Esophagus muscularis mucosa (tissue), 4 donors: ENCODE measurements at regions not wholly inside any gene's neighbourhood (a gene's known extent, or its start where the extent isn't known, plus 50 kb on each side); places are given as distances from the start of the nearest gene placed in this dataset.

Experiments used
- DNase-seq: peaks from one replicate; pipeline ENCODE4 v3.0.0-alpha.2; 2017; ENCODE audit errors: extremely low spot score
- H3K27ac ChIP-seq, 4 donors: fragments of 200-600 bp; sonication (generic); replicated peaks in 1 of 4; 1 replicate in 3 of 4; 2 replicates in 1 of 4; pipeline ENCODE4 v1.5.1; 2016 to 2019; ENCODE audit warnings: mild to moderate bottlenecking in 1 of 4
- H3K27me3 ChIP-seq, 4 donors: fragments of 200-600 bp; sonication (generic); one replicate each; pipeline versions ENCODE4 v1.5.1 to v1.6.0; 2016 to 2019
- H3K36me3 ChIP-seq, 4 donors: fragments of 200-600 bp; sonication (generic); one replicate each; pipeline ENCODE4 v1.5.1; 2016 to 2019
- H3K4me1 ChIP-seq, 4 donors: fragments of 200-600 bp; sonication (generic); one replicate each; pipeline ENCODE4 v1.5.1; 2016 to 2019
- H3K4me3 ChIP-seq, 4 donors: fragments of 200-600 bp; sonication (generic); 1 replicate in 2 of 4; 2 replicates in 2 of 4; pipeline ENCODE4 v1.5.1; 2016 to 2019; ENCODE audit warnings: mild to moderate bottlenecking in 4 of 4, moderate library complexity in 1 of 4
- H3K9me3 ChIP-seq, 4 donors: fragments of 200-600 bp; sonication (generic); 1 replicate in 3 of 4; 2 replicates in 1 of 4; pipeline ENCODE4 v1.5.1; 2016 to 2019
- EP300 ChIP-seq: sonication (generic); formaldehyde crosslinking; IDR thresholded peaks from one replicate; pipeline ENCODE4 v1.6.1; 2017; ENCODE audit warnings: antibody characterized with exemption
- POLR2A ChIP-seq: fragments of 450-650 bp; IDR thresholded peaks from one replicate; pipeline ENCODE4 v1.6.1; 2017; ENCODE audit warnings: antibody characterized with exemption, moderate library complexity, mild to moderate bottlenecking, low read depth
- POLR2AphosphoS5 ChIP-seq, 2 donors: sonication (generic); formaldehyde crosslinking; IDR thresholded peaks; one replicate each; pipeline ENCODE4 v1.6.1; 2017; ENCODE audit warnings: antibody characterized with exemption in 2 of 2
- WGBS: methylation state at CpG from one replicate; pipeline ENCODE4 v1.1.5; 2018; 5-methylcytosine and 5-hydroxymethylcytosine counted together
- intact Hi-C: fragments of 100-400 bp; cut with DNase I; formaldehyde crosslinking; loops from one replicate; pipeline ENCODE4 v1.15.1; 2023
- TF ChIP-seq, protein P1 (sequence below), 3 experiments: fragments of 200-600 bp in 2 of 3; fragments of 450-650 bp in 1 of 3; sonication (generic) in 2 of 3; IDR thresholded peaks; one replicate each; pipeline ENCODE4 v1.5.1; 2017 to 2019; ENCODE audit warnings: antibody characterized with exemption in 3 of 3, mild to moderate bottlenecking in 2 of 3, moderate library complexity in 1 of 3

DNA sequence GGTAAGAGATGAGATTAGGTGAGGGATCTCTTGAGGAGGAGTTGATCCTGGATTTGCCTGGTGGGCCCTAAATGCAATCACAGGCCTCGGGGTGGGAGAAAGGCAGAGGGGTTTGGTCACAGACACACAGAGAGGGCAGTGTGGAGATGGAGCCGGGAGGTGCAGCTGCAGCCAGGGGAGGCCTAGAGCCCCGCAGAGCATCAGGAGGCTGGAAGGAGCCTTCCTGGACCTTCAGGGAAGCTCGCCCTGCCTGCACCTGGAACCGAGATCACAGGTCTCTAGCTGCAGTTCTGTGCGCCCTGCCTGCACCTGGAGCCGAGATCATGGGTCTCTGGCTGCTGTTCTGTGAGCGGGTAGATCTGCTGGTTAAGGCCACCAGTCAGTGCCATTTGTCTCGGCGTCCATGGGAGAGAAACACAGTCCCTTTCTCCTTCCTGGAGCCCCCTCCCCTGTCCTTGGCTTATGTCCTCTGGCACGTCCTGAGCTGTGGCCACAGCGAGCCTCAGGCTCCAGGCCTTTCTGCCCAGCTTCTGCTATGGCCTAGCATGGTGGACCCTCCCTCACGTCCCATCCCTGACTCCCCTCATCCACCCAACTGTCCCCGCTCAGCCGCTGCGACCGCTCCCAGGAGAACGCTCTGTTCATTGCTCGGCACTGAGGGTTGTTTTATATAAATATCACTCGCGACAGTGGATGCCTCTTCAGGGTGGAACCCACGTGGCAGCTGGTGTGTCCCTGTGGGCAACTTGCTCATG lies 112.0 kb downstream of the DACT2 start:
- intact Hi-C loops = no loop called here
- Histone ChIP-seq H3K9me3 (no peaks in the 10 kb centered on the region), H3K27me3 (no peaks in the 10 kb centered on the region), H3K36me3 (no peaks in the 10 kb centered on the region), H3K27ac (no peak overlapping the region), H3K4me1 (no peaks in the 10 kb centered on the region), H3K4me3 (no peak overlapping the region)
- no peak for DNase-seq
- TF ChIP-seq, protein P1, sequence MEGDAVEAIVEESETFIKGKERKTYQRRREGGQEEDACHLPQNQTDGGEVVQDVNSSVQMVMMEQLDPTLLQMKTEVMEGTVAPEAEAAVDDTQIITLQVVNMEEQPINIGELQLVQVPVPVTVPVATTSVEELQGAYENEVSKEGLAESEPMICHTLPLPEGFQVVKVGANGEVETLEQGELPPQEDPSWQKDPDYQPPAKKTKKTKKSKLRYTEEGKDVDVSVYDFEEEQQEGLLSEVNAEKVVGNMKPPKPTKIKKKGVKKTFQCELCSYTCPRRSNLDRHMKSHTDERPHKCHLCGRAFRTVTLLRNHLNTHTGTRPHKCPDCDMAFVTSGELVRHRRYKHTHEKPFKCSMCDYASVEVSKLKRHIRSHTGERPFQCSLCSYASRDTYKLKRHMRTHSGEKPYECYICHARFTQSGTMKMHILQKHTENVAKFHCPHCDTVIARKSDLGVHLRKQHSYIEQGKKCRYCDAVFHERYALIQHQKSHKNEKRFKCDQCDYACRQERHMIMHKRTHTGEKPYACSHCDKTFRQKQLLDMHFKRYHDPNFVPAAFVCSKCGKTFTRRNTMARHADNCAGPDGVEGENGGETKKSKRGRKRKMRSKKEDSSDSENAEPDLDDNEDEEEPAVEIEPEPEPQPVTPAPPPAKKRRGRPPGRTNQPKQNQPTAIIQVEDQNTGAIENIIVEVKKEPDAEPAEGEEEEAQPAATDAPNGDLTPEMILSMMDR (IDR thresholded peaks at IDR 0.05) = no peak
- TF ChIP-seq POLR2A (no peak), EP300 (no peak)
- WGBS = 77% methylated on average over 19 of the region's 22 CpGs

DNA sequence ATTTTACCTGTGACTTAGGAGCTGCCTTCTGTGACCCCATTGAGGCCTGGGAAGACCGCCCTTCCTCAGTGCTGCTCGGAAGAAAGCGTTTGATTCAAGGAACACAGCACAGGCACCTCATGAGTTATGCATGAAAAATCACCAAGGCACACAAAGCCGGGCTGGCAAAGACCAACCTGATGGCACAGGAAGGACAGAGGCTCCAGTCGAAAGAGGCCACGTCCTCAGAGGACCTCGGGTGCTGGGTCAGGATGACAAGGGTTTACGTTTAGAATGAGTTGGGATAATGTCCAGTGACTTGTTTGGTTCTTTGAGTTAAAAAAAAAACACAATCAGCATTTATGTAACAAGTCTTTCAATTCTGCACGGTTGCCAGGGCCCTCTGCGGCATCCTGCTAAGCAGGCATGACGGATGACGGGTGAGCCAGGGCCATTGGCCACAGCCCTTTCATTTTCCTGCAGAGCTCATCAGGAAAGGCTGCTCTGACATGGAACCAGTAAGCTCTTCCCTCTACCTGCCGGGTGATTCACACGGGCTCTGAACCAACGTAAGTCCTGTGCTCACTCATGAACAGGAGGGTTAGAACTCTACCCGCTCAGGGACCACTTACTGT lies 112.8 kb downstream of the DACT2 start:
- no peaks in the 10 kb centered on the region for H3K27me3 ChIP-seq
- H3K27ac ChIP-seq = no peak overlapping the region
- H3K9me3 ChIP-seq = no peaks in the 10 kb centered on the region
- no peaks in the 10 kb centered on the region for H3K4me1 ChIP-seq
- TF ChIP-seq POLR2A (no peak), POLR2AphosphoS5 (IDR thresholded peaks at IDR 0.05) (no peak), EP300 (no peak)
- TF ChIP-seq, protein P1 (IDR thresholded peaks at IDR 0.05) = no peak
- 81% methylated on average over 16 of the region's 16 CpGs for WGBS
- intact Hi-C loops = no loop called here
- no peaks in the 10 kb centered on the region for H3K36me3 ChIP-seq
- DNase-seq = no peak
- no peak overlapping the region for H3K4me3 ChIP-seq

DNA sequence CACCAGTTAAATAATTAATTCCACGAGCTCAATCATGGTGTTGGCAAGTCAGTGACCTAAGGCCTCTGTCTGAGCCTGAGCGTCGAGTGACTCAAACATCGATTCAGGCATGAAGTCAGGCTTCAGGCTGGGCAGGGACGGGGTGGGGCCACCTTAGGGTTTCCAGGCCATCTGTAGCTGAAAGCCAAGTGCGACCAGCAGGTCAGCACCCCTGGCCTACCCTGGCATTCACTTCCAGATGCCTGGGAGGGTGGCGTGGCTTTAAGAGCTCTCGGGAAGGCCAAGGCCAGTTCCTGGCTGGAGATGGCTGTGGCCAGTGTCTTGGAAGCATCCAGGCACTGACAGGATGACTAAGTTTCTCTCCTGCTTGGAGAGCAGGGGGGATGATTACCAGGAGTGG lies 113.4 kb downstream of the DACT2 start:
- Histone ChIP-seq H3K4me1 (no peaks in the 10 kb centered on the region), H3K9me3 (no peaks in the 10 kb centered on the region), H3K36me3 (no peaks in the 10 kb centered on the region), H3K27me3 (no peaks in the 10 kb centered on the region), H3K27ac (no peak overlapping the region), H3K4me3 (no peak overlapping the region)
- no peak for DNase-seq
- intact Hi-C loops = no loop called here
- TF ChIP-seq, protein P1 (IDR thresholded peaks at IDR 0.05) = no peak
- TF ChIP-seq POLR2A (no peak), EP300 (no peak), POLR2AphosphoS5 (IDR thresholded peaks at IDR 0.05) (no peak)
- 72% methylated on average over 8 of the region's 8 CpGs for WGBS

DNA sequence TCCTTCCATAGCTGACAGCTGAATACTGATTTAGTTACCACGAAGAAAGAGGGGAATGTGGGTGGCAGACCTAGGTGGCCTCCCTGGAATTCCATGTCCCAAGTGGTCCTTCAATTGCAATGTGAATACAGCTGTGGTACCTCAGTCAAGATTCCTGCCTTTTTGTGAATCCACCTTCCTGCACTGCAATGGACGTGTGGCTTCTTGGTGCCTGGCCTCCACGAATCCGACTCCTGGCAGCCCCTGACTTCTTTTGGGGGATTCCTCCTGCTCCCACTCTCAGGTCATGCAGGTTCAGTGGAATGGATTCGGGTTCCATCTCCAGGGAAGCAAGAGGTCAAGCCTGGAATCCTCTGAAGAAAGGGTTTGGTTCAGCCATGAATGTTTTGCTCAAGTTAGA lies 117.8 kb downstream of the DACT2 start:
- intact Hi-C loops = no loop called here
- Histone ChIP-seq H3K4me3 (no peak overlapping the region), H3K4me1 (no peaks in the 10 kb centered on the region), H3K9me3 (no peaks in the 10 kb centered on the region), H3K27ac (no peak overlapping the region), H3K36me3 (no peaks in the 10 kb centered on the region), H3K27me3 (peaks cover 0 to 12% (median 0%) of the 10 kb centered on the region in 4 donors)
- no peak for DNase-seq
- WGBS = 85% methylated on average over 5 of the region's 5 CpGs
- no peak for TF ChIP-seq EP300
- TF ChIP-seq, protein P1 (IDR thresholded peaks at IDR 0.05) = no peak
- TF ChIP-seq POLR2AphosphoS5 (IDR thresholded peaks at IDR 0.05) = no peak
- no peak for TF ChIP-seq POLR2A
